ENCODE measurements at regions not wholly inside any gene's neighbourhood (a gene's known extent, or its start where the extent isn't known, plus 50 kb on each side); places are given as distances from the start of the nearest gene placed in this dataset.

GRCh38 chr1:5734996-5735395, 257.2 kb downstream of the NPHP4 start:
- H2AFZ ChIP-seq (ENCODE audit: control insufficient read depth, low read depth, low read length) = no peak overlapping the region
- TF ChIP-seq SMAD1 (IDR thresholded peaks at IDR 0.05; ENCODE audit: low read depth, partially characterized antibody) (no peak), PKNOX1 (IDR thresholded peaks at IDR 0.05) (no peak)
- no peak overlapping the region for H3K4me3 ChIP-seq
- H3K9ac ChIP-seq (ENCODE audit: control insufficient read depth, insufficient read depth, low read length) = no peak overlapping the region
- no peak overlapping the region for H3K4me2 ChIP-seq (ENCODE audit: control insufficient read depth, insufficient read depth)
- 9% methylated on average over 8 of the region's 8 CpGs for WGBS (ENCODE audit: insufficient coverage, insufficient replicate concordance, low lambda C conversion rate, missing lambda C conversion rate)
- no peak for DNase-seq (ENCODE audit: low read depth, low spot score)
- POLR2A ChIA-PET = no interaction called here
- RAD21 ChIA-PET (ENCODE audit: unreplicated experiment) = no interaction called here
- FAIRE-seq = no peak
- no peak overlapping the region for H3K27ac ChIP-seq (ENCODE audit: control insufficient read depth, insufficient read depth)
- intact Hi-C loops (cut with micrococcal nuclease; ENCODE audit: unreplicated experiment) (no loop called here), in situ Hi-C loops (cut with MboI) (no loop called here)
- SMC1A ChIA-PET (ENCODE audit: uncharacterized antibody, unreplicated experiment) = no interaction called here
- H4K20me1 ChIP-seq (ENCODE audit: control insufficient read depth, insufficient read depth) = no peaks in the 10 kb centered on the region
- no peaks in the 10 kb centered on the region for H3K27me3 ChIP-seq (replicated peaks in 1 of 2; ENCODE audit: control insufficient read depth in 2 of 2, insufficient read depth in 2 of 2, low read length in 1 of 2)
- H3K36me3 ChIP-seq (ENCODE audit: control insufficient read depth in 2 of 2, insufficient read depth in 2 of 2, low read length in 1 of 2) = no peaks in the 10 kb centered on the region
- ATAC-seq = no peak
- H3K79me2 ChIP-seq (ENCODE audit: control insufficient read depth, insufficient read depth, low read length) = no peaks in the 10 kb centered on the region
- CTCF ChIA-PET = no interaction called here
- H3K4me1 ChIP-seq (ENCODE audit: control insufficient read depth, insufficient read depth, low read length) = no peaks in the 10 kb centered on the region
- no peaks in the 10 kb centered on the region for H3K9me3 ChIP-seq (replicated peaks; ENCODE audit: control insufficient read depth, insufficient read depth, low read length)
- BruUV-seq (replicated peaks) = no TSS peak

- no peaks in the 10 kb centered on the region for H3K79me2 ChIP-seq (ENCODE audit: control insufficient read depth, insufficient read depth, low read length)
- H3K27ac ChIP-seq (ENCODE audit: control insufficient read depth, insufficient read depth) = no peak overlapping the region
- in situ Hi-C loops (cut with MboI) = no loop called here
- H3K36me3 ChIP-seq (ENCODE audit: control insufficient read depth in 2 of 2, insufficient read depth in 2 of 2, low read length in 1 of 2) = no peaks in the 10 kb centered on the region
- POLR2A ChIA-PET = no interaction called here
- H4K20me1 ChIP-seq (ENCODE audit: control insufficient read depth, insufficient read depth) = no peaks in the 10 kb centered on the region
- RAD21 ChIA-PET (ENCODE audit: unreplicated experiment) = no interaction called here
- no peaks in the 10 kb centered on the region for H3K9me3 ChIP-seq (replicated peaks; ENCODE audit: control insufficient read depth, insufficient read depth, low read length)
- CTCF ChIA-PET = no interaction called here
- DNase-seq (ENCODE audit: low read depth, low spot score) (no peak), FAIRE-seq (no peak), ATAC-seq (no peak)
- SMC1A ChIA-PET (ENCODE audit: uncharacterized antibody, unreplicated experiment) = no interaction called here
- intact Hi-C loops (cut with micrococcal nuclease; ENCODE audit: unreplicated experiment) = no loop called here
- no peak overlapping the region for H3K4me2 ChIP-seq (ENCODE audit: control insufficient read depth, insufficient read depth)
- peaks cover 0 to under 1% of the 10 kb centered on the region in 2 experiments; a peak in 1 of 4 replicates for H3K27me3 ChIP-seq (replicated peaks in 1 of 2; ENCODE audit: control insufficient read depth in 2 of 2, insufficient read depth in 2 of 2, low read length in 1 of 2)
- H3K4me3 ChIP-seq = no peak overlapping the region
- no peak overlapping the region for H3K9ac ChIP-seq (ENCODE audit: control insufficient read depth, insufficient read depth, low read length)
- WGBS (ENCODE audit: insufficient coverage, insufficient replicate concordance, low lambda C conversion rate, missing lambda C conversion rate) = 25% methylated on average over 8 of the region's 8 CpGs
- no peak overlapping the region for H2AFZ ChIP-seq (ENCODE audit: control insufficient read depth, low read depth, low read length)
- H3K4me1 ChIP-seq (ENCODE audit: control insufficient read depth, insufficient read depth, low read length) = no peaks in the 10 kb centered on the region
- TF ChIP-seq DPF2 (IDR thresholded peaks at IDR 0.05) (no peak), NKRF (conservative IDR thresholded peaks at IDR 0.05) (no peak), IRF5 (IDR thresholded peaks at IDR 0.05; ENCODE audit: borderline replicate concordance) (no peak), EP300 (IDR thresholded peaks at IDR 0.05; ENCODE audit: borderline replicate concordance in 1 of 2, control insufficient read depth in 1 of 2, low read depth in 2 of 2, low read length in 2 of 2) (no peak), CBX5 (IDR thresholded peaks at IDR 0.05; ENCODE audit: low read depth) (no peak), MEF2B (IDR thresholded peaks at IDR 0.05; ENCODE audit: partially characterized antibody, poor library complexity, severe bottlenecking) (no peak), LARP7 (IDR thresholded peaks at IDR 0.05) (no peak)
- no TSS peak for BruUV-seq (replicated peaks)
These were observed 257.8 kb downstream of the NPHP4 start for GRCh38 chr1:5734414-5734813.
